ENCODE measurements at regions not wholly inside any gene's neighbourhood (a gene's known extent, or its start where the extent isn't known, plus 50 kb on each side); places are given as distances from the start of the nearest gene placed in this dataset.

DNA sequence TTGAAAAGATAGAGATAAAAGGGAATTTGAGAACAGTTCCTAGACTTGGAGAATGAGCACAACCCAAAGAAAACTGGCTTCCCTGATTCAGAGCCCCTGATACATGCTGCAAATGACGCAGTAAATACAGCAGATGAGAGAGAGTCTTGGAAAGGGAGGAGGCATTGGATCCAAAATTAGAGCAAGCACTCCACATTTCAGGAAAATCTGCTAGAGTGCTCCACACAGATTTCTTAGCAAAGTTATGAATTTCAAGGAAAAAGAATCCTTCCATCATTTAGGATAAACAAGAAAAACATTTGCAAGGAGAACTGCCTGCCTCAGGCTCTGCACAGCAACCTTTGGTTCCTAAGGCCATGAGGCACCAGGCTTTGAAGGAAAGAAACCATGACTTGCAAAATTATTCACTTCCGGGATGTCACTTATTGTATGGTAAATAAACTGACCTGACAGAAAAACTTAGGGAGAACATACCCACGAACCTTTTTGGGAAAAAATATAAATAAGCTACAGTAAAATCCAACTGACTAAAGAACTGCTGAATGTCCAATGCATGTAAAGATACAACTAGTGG lies 89.8 kb upstream of the RTL6 start:
- TF ChIP-seq ZFP3 (CRISPR knock-in tag; IDR thresholded peaks at IDR 0.05) = no peak
- TF ChIP-seq, protein P1, sequence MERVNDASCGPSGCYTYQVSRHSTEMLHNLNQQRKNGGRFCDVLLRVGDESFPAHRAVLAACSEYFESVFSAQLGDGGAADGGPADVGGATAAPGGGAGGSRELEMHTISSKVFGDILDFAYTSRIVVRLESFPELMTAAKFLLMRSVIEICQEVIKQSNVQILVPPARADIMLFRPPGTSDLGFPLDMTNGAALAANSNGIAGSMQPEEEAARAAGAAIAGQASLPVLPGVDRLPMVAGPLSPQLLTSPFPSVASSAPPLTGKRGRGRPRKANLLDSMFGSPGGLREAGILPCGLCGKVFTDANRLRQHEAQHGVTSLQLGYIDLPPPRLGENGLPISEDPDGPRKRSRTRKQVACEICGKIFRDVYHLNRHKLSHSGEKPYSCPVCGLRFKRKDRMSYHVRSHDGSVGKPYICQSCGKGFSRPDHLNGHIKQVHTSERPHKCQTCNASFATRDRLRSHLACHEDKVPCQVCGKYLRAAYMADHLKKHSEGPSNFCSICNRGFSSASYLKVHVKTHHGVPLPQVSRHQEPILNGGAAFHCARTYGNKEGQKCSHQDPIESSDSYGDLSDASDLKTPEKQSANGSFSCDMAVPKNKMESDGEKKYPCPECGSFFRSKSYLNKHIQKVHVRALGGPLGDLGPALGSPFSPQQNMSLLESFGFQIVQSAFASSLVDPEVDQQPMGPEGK (CRISPR knock-in tag; IDR thresholded peaks at IDR 0.05; ENCODE audit: borderline replicate concordance) = no peak
- no peak for TF ChIP-seq ESRRG (CRISPR knock-in tag; IDR thresholded peaks at IDR 0.05)
- no peak for TF ChIP-seq ZFP30 (CRISPR knock-in tag; IDR thresholded peaks at IDR 0.05)
- no peak for TF ChIP-seq TCF4 (CRISPR knock-in tag; IDR thresholded peaks at IDR 0.05; ENCODE audit: borderline replicate concordance)
- TF ChIP-seq TOX (CRISPR knock-in tag; IDR thresholded peaks at IDR 0.05; ENCODE audit: borderline replicate concordance) = no peak
- no peak for TF ChIP-seq RARB (CRISPR knock-in tag; IDR thresholded peaks at IDR 0.05)
- TF ChIP-seq ISL1 (CRISPR knock-in tag; IDR thresholded peaks at IDR 0.05) = no peak
- TF ChIP-seq ZNF70 (CRISPR knock-in tag; IDR thresholded peaks at IDR 0.05) = no peak
- TF ChIP-seq PPARA (CRISPR knock-in tag; IDR thresholded peaks at IDR 0.05; ENCODE audit: borderline replicate concordance) = no peak
- TF ChIP-seq, protein P2, sequence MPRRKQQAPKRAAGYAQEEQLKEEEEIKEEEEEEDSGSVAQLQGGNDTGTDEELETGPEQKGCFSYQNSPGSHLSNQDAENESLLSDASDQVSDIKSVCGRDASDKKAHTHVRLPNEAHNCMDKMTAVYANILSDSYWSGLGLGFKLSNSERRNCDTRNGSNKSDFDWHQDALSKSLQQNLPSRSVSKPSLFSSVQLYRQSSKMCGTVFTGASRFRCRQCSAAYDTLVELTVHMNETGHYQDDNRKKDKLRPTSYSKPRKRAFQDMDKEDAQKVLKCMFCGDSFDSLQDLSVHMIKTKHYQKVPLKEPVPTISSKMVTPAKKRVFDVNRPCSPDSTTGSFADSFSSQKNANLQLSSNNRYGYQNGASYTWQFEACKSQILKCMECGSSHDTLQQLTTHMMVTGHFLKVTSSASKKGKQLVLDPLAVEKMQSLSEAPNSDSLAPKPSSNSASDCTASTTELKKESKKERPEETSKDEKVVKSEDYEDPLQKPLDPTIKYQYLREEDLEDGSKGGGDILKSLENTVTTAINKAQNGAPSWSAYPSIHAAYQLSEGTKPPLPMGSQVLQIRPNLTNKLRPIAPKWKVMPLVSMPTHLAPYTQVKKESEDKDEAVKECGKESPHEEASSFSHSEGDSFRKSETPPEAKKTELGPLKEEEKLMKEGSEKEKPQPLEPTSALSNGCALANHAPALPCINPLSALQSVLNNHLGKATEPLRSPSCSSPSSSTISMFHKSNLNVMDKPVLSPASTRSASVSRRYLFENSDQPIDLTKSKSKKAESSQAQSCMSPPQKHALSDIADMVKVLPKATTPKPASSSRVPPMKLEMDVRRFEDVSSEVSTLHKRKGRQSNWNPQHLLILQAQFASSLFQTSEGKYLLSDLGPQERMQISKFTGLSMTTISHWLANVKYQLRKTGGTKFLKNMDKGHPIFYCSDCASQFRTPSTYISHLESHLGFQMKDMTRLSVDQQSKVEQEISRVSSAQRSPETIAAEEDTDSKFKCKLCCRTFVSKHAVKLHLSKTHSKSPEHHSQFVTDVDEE (CRISPR knock-in tag; IDR thresholded peaks at IDR 0.05) = no peak
